K562 (cell line): ENCODE measurements at regions not wholly inside any gene's neighbourhood (a gene's known extent, or its start where the extent isn't known, plus 50 kb on each side); places are given as distances from the start of the nearest gene placed in this dataset.

Experiments used
- ATAC-seq: fragments of 200-7000 bp; cut with Tn5 transposase; 3 replicates; pipeline ENCODE4 v1.9.1; 2020; ENCODE audit warnings: moderate library complexity
- BruUV-seq: library from RNA; stranded (reverse); fragments of 400-500 nt; replicated peaks from 2 replicates; lab custom pipeline; 2021; lab: Mats Ljungman, UMichigan
- CTCF ChIA-PET: fragments of 300-600 bp; formaldehyde crosslinking; extraction: SDS; loops from one replicate; lab custom pipeline; 2021; ENCODE audit warnings: low intra/inter-chr PET ratio; lab: Yijun Ruan, JAX
- POLR2A ChIA-PET: fragments of 300-600, 350-650 bp; sonication (Branson Sonifier 250); formaldehyde crosslinking; extraction: SDS; loops from one replicate; lab custom pipeline; 2021; ENCODE audit warnings: antibody characterized with exemption, inconsistent platforms; lab: Yijun Ruan, JAX
- DNase-seq, 4 experiments: peaks; one replicate each; pipeline versions ENCODE4 v3.0.0 to v3.0.0-alpha.2; 2011 to 2018; ENCODE audit warnings: low spot score in 3 of 4, mixed read lengths in 3 of 4; ENCODE audit errors: extremely low read depth in 1 of 4
- FAIRE-seq: peaks from 2 replicates; lab custom pipeline; 2011; peaks lifted over from hg19 to GRCh38; lab: Jason Lieb, UNC
- H2AFZ ChIP-seq: 2 replicates; pipeline ENCODE4 v1.6.0; 2011; ENCODE audit warnings: low read depth, low read length, control low read depth, inconsistent platforms
- H3K27ac ChIP-seq: fragments of 200-600 bp; 3 replicates; pipeline ENCODE4 v1.8.0; 2011; ENCODE audit warnings: low read depth, mild to moderate bottlenecking, control low read depth, inconsistent platforms, low read length, moderate library complexity, mixed read lengths; ENCODE audit errors: extremely low read depth
- H3K27me3 ChIP-seq, 2 experiments: fragments of 300-600 bp in 1 of 2; 2 replicates in 1 of 2; 3 replicates in 1 of 2; pipeline versions ENCODE4 v1.6.0 to v1.8.0; 2011; ENCODE audit warnings: inconsistent platforms in 2 of 2, low read length in 2 of 2, mild to moderate bottlenecking in 1 of 2, mixed read lengths in 1 of 2, moderate library complexity in 1 of 2; ENCODE audit not compliant: control insufficient read depth in 2 of 2, insufficient read depth in 2 of 2
- H3K36me3 ChIP-seq: fragments of 300-600 bp; 3 replicates; pipeline ENCODE4 v1.8.0; 2011; ENCODE audit warnings: mild to moderate bottlenecking, low read length, inconsistent platforms; ENCODE audit not compliant: control insufficient read depth, insufficient read depth
- H3K4me1 ChIP-seq, 2 experiments: fragments of 200-600 bp in 1 of 2; replicated peaks in 1 of 2; 2 replicates in 1 of 2; 3 replicates in 1 of 2; pipeline versions ENCODE4 v1.5.1 to v1.8.0; 2011; ENCODE audit warnings: inconsistent platforms in 2 of 2, low read length in 2 of 2, mild to moderate bottlenecking in 1 of 2, mixed read lengths in 1 of 2, moderate library complexity in 1 of 2; ENCODE audit not compliant: control insufficient read depth in 2 of 2, insufficient read depth in 2 of 2
- H3K4me2 ChIP-seq: 2 replicates; pipeline ENCODE4 v1.6.1; 2011; ENCODE audit warnings: low read length, control low read depth, inconsistent platforms, mixed read lengths; ENCODE audit not compliant: insufficient read depth
- H3K4me3 ChIP-seq: fragments of 200-600 bp; sonication (generic), shearing (Covaris generic); 2 replicates; pipeline ENCODE4 v1.5.1; 2016; ENCODE audit warnings: control low read depth, inconsistent platforms
- H3K79me2 ChIP-seq: fragments of 200-600 bp; 3 replicates; pipeline ENCODE4 v1.8.0; 2011; ENCODE audit warnings: low read length, inconsistent platforms; ENCODE audit not compliant: control insufficient read depth, insufficient read depth
- H3K9ac ChIP-seq, 2 experiments: 2 replicates each; pipeline versions ENCODE4 v1.6.0 to v1.6.1; 2011; ENCODE audit warnings: low read depth in 2 of 2, low read length in 2 of 2, control low read depth in 1 of 2, inconsistent platforms in 1 of 2, mild to moderate bottlenecking in 1 of 2, mixed read lengths in 1 of 2; ENCODE audit not compliant: insufficient read depth in 1 of 2
- H3K9me1 ChIP-seq: one replicate; pipeline ENCODE4 v1.6.0; 2011; ENCODE audit warnings: inconsistent platforms, mild to moderate bottlenecking, low read length, moderate library complexity; ENCODE audit not compliant: control insufficient read depth, insufficient read depth
- H3K9me3 ChIP-seq: replicated peaks from 2 replicates; pipeline ENCODE4 v1.5.1; 2011; ENCODE audit warnings: low read depth, low read length, inconsistent platforms; ENCODE audit not compliant: control insufficient read depth, insufficient read depth
- H4K20me1 ChIP-seq: replicated peaks from 2 replicates; pipeline ENCODE4 v1.6.1; 2011; ENCODE audit warnings: low read length, inconsistent platforms, mixed read lengths; ENCODE audit not compliant: control insufficient read depth, insufficient read depth
- ILF3 ChIP-seq: fragments of 450-650 bp; IDR thresholded peaks from 2 replicates; pipeline ENCODE4 v1.6.1; 2018; ENCODE audit warnings: antibody characterized with exemption, mild to moderate bottlenecking, moderate library complexity, borderline replicate concordance
- MAFG ChIP-seq: fragments of 450-650 bp; conservative IDR thresholded peaks from 2 replicates; pipeline ENCODE4 v1.6.1; 2016; ENCODE audit warnings: missing genetic modification characterization, missing compliant biosample characterization
- MEF2D ChIP-seq: conservative IDR thresholded peaks from 2 replicates; pipeline ENCODE4 v1.6.1; 2016; ENCODE audit warnings: low read depth, missing genetic modification characterization, missing compliant biosample characterization
- PHF20 ChIP-seq: fragments of 450-650 bp; IDR thresholded peaks from 2 replicates; pipeline ENCODE4 v1.6.1; 2018; ENCODE audit not compliant: partially characterized antibody
- TBP ChIP-seq: optimal IDR thresholded peaks from 2 replicates; pipeline ENCODE3; 2011; ENCODE audit warnings: low read depth, low read length, improper control_type of control experiment
- WGBS: fragments of 100-300 bp; shearing (Covaris generic); methylation state at CpG from one replicate; pipeline ENCODE4 v1.1.6; 2016; ENCODE audit warnings: low coverage, mixed read lengths; ENCODE audit not compliant: insufficient coverage; ENCODE audit errors: missing lambda C conversion rate; 5-methylcytosine and 5-hydroxymethylcytosine counted together
- in situ Hi-C: fragments of 300-500 bp; cut with MboI; formaldehyde crosslinking; loops from 4 replicates; pipeline ENCODE4 v1.15.0; 2018; ENCODE audit warnings: inconsistent platforms, mixed read lengths
- intact Hi-C: fragments of 100-400 bp; cut with micrococcal nuclease; formaldehyde crosslinking; loops from 2 replicates; pipeline ENCODE4 v1.14.2; 2022
- TF ChIP-seq, protein P1 (sequence below): fragments of 250-450 bp; sonication (Bioruptor Pico); IDR thresholded peaks from 2 replicates; pipeline ENCODE4 v1.4.0; 2020; ENCODE audit warnings: mild to moderate bottlenecking

- FAIRE-seq (no peak), DNase-seq (no peak), ATAC-seq (no peak)
- no peak overlapping the region for H3K27ac ChIP-seq
- 0% methylated on average over 2 of the region's 4 CpGs for WGBS
- no peak overlapping the region for H3K4me2 ChIP-seq
- no peaks in the 10 kb centered on the region for H3K4me1 ChIP-seq
- in situ Hi-C loops: no loop called here
- POLR2A ChIA-PET: no interaction called here
- no peaks in the 10 kb centered on the region for H3K9me1 ChIP-seq
- no peaks in the 10 kb centered on the region for H3K9me3 ChIP-seq
- H3K4me3 ChIP-seq: no peak overlapping the region
- no peaks in the 10 kb centered on the region for H3K36me3 ChIP-seq
- TF ChIP-seq MAFG (tag) (no peak), MEF2D (tag) (no peak), PHF20 (no peak), ILF3 (no peak), TBP (no peak)
- TF ChIP-seq, protein P1, sequence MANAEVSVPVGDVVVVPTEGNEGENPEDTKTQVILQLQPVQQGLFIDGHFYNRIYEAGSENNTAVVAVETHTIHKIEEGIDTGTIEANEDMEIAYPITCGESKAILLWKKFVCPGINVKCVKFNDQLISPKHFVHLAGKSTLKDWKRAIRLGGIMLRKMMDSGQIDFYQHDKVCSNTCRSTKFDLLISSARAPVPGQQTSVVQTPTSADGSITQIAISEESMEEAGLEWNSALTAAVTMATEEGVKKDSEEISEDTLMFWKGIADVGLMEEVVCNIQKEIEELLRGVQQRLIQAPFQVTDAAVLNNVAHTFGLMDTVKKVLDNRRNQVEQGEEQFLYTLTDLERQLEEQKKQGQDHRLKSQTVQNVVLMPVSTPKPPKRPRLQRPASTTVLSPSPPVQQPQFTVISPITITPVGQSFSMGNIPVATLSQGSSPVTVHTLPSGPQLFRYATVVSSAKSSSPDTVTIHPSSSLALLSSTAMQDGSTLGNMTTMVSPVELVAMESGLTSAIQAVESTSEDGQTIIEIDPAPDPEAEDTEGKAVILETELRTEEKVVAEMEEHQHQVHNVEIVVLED (CRISPR knock-in tag): no peak
- no peaks in the 10 kb centered on the region for H3K79me2 ChIP-seq
- no peaks in the 10 kb centered on the region for H4K20me1 ChIP-seq
- BruUV-seq: no TSS peak
- CTCF ChIA-PET: no interaction called here
- no peak overlapping the region for H3K9ac ChIP-seq
- H3K27me3 ChIP-seq: no peaks in the 10 kb centered on the region
- intact Hi-C loops: no loop called here
- no peak overlapping the region for H2AFZ ChIP-seq
These were observed 742.5 kb upstream of the MDGA2 start for GRCh38 chr14:48417715-48418500.
